ENCODE measurements at regions not wholly inside any gene's neighbourhood (a gene's known extent, or its start where the extent isn't known, plus 50 kb on each side); places are given as distances from the start of the nearest gene placed in this dataset.
A peak's percentile ranks its signal among the peaks of the same experiment; 100 is the strongest.

DNA sequence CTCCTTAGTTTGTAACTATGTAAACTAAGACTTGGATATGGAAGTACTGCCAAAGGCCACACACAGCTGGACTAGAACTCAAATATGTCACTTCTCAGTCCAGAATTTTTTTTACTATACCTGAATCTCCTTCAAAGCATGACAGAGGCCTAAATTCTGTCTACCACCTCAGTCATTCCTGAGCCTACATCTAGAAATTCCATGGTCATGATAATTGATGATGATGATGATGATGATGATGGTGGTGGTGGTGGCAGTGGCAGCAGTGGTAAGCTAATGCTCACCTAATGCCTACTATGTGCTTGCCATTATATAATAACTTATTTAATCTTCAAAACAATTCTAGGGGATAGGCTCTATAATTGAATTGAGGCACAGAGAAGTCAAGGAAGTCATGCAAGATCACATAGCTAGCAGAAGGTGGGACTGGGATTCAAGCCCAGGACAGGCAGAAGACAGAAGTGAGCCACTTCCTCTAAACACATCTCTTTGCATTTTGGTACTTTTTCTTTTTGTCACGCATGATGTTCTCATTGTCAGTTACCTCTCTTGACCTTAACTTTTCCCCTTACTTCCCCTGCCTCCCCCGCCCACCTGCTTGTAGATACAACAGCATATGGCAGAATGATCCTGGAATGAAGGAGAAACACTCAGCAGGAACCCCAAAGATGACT, 539.3 kb downstream of the TNS1 start:
- Mint-ChIP-seq H3K27ac (no peak overlapping the region), H3K4me1 (peaks cover 0 to 1% (median 0%) of the 10 kb centered on the region in 3 donors), H3K9me3 (no peaks in the 10 kb centered on the region), H3K36me3 (no peaks in the 10 kb centered on the region), H3K4me3 (no peak overlapping the region), H3K27me3 (peaks cover 3% of the 10 kb centered on the region)

DNA sequence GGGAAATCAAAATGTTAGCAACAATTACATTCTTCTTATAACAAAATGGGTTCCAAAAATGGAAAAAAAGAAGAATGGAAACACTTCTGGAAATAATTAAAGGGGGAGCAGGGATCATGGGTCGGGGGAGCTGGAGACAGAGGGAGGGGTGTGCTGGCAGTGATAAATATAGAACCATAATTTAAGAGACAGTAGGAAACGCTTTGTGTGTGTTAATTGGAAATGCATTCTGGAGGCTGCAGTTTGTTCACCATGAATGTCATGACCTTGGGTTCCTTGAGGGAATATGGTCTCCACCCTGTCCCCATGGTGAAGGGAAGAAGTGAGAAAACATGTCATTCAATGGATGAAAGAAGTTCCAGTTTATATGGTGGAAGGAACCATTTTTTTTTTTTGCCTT, 540.7 kb downstream of the TNS1 start:
- Mint-ChIP-seq H3K36me3 (no peaks in the 10 kb centered on the region), H3K27me3 (peaks cover 3% of the 10 kb centered on the region), H3K4me3 (no peak overlapping the region), H3K4me1 (peaks cover 0 to 1% (median 0%) of the 10 kb centered on the region in 3 donors), H3K27ac (no peak overlapping the region), H3K9me3 (peaks cover 0 to 1% (median 0%) of the 10 kb centered on the region in 3 donors)

DNA sequence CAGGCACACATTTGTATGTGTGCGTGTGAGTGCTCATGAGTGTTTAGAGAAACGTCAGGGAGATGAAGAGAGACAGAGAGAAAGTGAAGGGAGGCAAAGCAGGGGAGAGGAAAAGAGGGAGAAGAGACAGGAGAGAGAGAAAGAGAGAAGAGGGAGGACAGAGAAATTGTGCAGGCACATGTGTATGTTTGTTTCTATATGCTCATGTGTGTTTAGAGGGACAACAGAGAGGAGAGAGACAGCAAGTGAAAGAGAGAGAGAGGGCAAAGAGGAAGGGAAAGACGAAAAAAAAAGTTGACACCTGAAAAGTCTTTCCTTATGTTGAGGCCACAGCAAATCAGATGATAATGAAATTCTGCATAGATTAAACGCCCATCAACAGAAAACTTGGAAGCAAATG, 541.1 kb downstream of the TNS1 start:
- no peaks in the 10 kb centered on the region for H3K36me3 Mint-ChIP-seq
- H3K4me1 Mint-ChIP-seq, result peaks cover 0 to 1% (median 0%) of the 10 kb centered on the region in 3 donors

DNA sequence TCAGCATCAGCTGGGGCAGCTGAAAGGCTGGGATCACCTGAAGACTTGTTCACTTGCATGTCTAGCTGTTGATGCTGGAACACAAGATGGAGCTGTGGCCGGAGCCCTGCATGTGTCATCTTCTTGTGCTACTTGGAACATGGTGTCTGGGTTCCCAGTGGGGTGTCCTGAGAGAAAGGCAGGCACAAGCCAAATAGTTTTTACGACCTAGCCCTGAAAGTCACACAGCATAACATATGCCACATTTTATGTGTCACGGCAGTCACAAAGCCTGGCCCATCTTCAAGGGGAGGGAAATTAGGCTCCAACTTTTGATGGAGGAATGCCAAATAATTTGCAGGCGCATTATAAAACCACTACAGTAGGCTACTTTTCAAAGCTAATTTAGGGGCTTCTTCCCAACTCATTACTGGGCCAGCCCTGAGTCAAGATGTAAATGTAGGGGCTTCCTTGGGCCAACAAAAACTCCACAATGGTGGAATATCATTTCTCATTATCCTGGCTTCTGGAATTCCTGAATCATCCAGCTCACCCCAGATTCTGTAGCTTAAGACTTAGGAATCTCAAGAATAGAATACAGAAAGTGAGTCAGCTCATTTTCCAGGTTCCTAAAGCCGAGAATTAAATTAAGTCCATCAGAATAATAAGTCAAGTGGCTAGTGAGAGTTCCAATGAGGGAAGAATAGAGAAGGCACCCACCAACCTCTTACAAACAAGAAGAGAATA, 543.0 kb downstream of the TNS1 start:
- H3K4me1 Mint-ChIP-seq, result no peaks in the 10 kb centered on the region
- H3K27me3 Mint-ChIP-seq, result peaks cover 2% of the 10 kb centered on the region
- H3K27ac Mint-ChIP-seq, result no peak overlapping the region
- H3K36me3 Mint-ChIP-seq, result no peaks in the 10 kb centered on the region
- peaks cover 0 to 1% (median 0%) of the 10 kb centered on the region in 3 donors for H3K9me3 Mint-ChIP-seq
- no peak overlapping the region for H3K4me3 Mint-ChIP-seq

More for the DNA sequence above, 541.1 kb downstream of the TNS1 start:
- no peak overlapping the region for H3K27ac Mint-ChIP-seq
- H3K27me3 Mint-ChIP-seq, result peaks cover 3% of the 10 kb centered on the region
- peaks cover 0 to 1% (median 0%) of the 10 kb centered on the region in 3 donors for H3K9me3 Mint-ChIP-seq
- no peak overlapping the region for H3K4me3 Mint-ChIP-seq

DNA sequence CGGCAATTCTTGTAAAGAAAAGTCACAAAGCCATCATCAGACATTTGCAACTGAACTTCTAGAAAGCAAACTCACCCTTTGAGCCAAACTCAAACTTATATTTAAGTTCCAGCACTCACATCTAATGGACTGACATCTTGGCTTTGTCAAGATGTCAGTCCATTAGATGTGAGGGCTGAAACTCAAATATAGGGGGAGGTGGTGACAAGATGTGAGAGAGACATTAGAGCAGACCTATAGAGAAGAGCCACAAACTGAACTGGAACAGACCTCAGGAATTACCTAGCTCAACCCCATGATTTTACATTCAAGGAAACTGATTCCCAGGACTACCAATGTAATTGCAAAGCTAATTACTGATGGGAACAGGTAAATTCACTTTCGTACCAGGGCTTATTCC, 543.8 kb downstream of the TNS1 start:
- no peaks in the 10 kb centered on the region for H3K4me1 Mint-ChIP-seq

DNA sequence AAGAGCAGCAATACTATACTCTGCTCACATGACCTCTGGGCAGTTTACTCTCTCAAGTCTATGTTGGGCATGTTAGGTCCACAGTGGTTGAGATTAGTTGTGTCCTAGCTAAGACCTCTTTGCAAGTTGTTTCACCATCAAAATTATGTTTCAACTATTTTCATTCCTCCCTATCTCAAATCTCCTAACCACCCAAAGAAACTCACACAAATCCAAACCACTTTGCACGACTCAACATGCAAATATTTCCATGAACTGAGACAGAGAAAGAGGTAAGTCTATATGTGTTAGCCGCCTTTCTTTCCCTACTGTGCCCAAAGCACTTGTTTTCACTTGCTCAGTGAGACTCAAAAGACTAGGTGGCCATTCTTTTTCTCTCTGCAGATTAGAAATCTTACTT, 546.8 kb downstream of the TNS1 start:
- peaks cover 0 to 1% (median 0%) of the 10 kb centered on the region in 3 donors for H3K9me3 Mint-ChIP-seq
- H3K27me3 Mint-ChIP-seq, result no peaks in the 10 kb centered on the region
- no peak overlapping the region for H3K27ac Mint-ChIP-seq
- H3K4me1 Mint-ChIP-seq, result no peaks in the 10 kb centered on the region
- no peaks in the 10 kb centered on the region for H3K36me3 Mint-ChIP-seq
- no peak overlapping the region for H3K4me3 Mint-ChIP-seq

More for the DNA sequence above, 543.8 kb downstream of the TNS1 start:
- H3K9me3 Mint-ChIP-seq, result peaks cover 0 to 1% (median 0%) of the 10 kb centered on the region in 3 donors
- H3K36me3 Mint-ChIP-seq, result no peaks in the 10 kb centered on the region
- no peaks in the 10 kb centered on the region for H3K27me3 Mint-ChIP-seq
- no peak overlapping the region for H3K27ac Mint-ChIP-seq
- H3K4me3 Mint-ChIP-seq, result no peak overlapping the region

DNA sequence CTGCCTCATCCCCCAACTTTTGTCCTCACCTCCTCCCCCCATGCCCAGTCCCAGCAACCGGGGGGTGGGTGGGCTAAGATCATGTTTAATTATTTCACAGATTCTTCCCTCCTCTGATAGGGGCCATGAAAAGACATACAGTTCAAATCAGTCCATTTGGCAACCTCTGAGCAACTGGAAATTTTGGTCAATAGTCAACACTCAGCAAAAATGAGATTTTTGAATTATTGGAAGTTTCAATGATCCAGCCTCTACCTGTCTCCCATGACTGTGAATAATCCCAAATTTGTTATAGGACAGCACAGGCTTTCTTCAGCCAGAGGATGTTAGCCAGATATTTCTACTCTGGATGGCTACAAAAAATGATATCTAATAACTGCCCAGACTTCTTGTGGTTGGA, 549.9 kb downstream of the TNS1 start:
- Mint-ChIP-seq H3K9me3 (peaks cover 0 to 1% (median 0%) of the 10 kb centered on the region in 3 donors), H3K27me3 (no peaks in the 10 kb centered on the region), H3K27ac (no peak overlapping the region), H3K36me3 (no peaks in the 10 kb centered on the region), H3K4me1 (no peaks in the 10 kb centered on the region), H3K4me3 (no peak overlapping the region)

DNA sequence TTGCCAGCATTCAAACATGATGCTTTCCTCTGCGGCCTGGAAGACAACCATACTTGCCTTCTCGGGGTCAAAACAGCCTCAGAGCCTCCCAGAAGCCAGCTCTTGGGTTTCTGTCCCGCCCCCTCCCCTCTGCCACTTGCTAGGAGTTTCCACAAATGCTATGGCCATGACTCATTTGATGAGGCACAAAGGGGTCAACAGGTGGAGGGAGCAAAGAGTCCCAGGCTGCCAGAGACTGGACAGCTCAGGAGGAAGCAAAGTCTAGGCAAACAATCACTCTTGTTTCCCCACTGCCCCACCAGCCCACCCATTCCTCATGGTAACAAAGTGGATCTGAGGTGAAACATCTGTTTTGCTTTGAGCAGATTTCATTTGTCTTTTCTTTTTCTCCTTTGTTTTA, 551.1 kb downstream of the TNS1 start:
- Mint-ChIP-seq H3K27ac (no peak overlapping the region), H3K27me3 (no peaks in the 10 kb centered on the region), H3K4me3 (no peak overlapping the region), H3K4me1 (peaks cover 0 to 1% (median 0%) of the 10 kb centered on the region in 3 donors), H3K9me3 (no peaks in the 10 kb centered on the region), H3K36me3 (no peaks in the 10 kb centered on the region)

DNA sequence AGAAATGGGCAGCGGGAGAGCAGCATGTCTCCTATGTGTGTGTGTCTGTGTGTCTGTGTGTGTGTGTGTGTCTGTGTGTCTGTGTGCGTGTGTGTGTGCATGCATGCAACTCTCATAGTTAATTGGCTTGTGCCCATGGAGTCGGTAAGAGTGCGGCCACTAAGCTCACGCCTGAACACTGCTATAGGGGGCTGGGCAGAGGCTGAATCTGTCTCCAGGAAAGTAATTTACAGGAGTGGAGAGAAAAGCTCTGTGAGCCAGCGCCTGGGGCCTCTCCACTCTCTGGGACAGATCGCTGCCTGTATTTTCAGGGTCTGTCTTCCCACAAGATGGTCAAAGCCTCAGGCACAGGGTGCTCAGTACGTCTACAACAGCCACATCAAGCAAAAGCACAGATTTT, 553.4 kb downstream of the TNS1 start:
- peaks cover 2% of the 10 kb centered on the region for H3K27me3 Mint-ChIP-seq
- H3K9me3 Mint-ChIP-seq, result no peaks in the 10 kb centered on the region
- H3K4me1 Mint-ChIP-seq, result peaks cover 0 to 1% (median 0%) of the 10 kb centered on the region in 3 donors
- H3K27ac Mint-ChIP-seq, result no peak overlapping the region
- no peak overlapping the region for H3K4me3 Mint-ChIP-seq
- H3K36me3 Mint-ChIP-seq, result no peaks in the 10 kb centered on the region

DNA sequence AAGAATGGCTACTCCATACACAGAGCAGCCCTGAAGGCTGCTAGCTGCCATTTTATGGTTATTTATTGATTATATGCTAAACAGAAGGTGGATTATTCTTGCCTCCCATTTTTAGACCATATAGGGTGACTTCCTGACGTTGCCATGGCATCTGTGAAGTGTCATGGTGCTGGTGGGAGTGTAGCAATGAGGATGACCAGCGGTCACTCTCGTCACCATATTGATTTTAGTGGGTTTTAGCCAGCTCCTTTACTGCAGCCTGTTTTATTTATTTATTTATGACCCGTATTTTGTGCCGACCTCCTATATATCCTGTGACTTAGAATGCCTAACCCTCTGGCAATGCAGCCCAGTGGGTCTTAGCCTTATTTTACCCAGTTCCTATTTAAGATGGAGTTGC, 553.9 kb downstream of the TNS1 start:
- Mint-ChIP-seq H3K4me1 (peaks cover 0 to 1% (median 0%) of the 10 kb centered on the region in 3 donors), H3K27me3 (peaks cover 2% of the 10 kb centered on the region), H3K9me3 (no peaks in the 10 kb centered on the region), H3K27ac (no peak overlapping the region), H3K4me3 (no peak overlapping the region), H3K36me3 (no peaks in the 10 kb centered on the region)

DNA sequence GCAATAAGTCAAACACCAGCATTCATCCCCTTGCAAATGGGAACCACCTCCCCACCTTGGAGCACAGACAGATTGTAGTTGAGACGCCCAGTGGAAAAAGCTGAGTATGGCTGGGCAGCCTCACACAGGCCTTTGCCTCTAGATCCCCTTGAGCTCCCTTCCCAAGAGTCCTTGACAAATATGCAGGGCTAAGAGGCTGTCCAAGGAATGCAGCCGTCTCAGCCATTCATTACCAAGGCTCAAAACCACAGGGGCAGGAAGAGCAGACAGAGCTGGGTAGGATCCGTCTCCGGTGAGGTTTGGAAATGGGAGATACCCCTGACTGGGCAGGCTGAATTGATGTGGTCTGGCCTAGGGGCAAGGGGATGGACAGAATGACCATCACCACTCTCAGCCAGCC, 557.1 kb downstream of the TNS1 start:
- H3K27me3 Mint-ChIP-seq, result peaks cover 2% of the 10 kb centered on the region
- peaks cover 3 to 10% (median 4%) of the 10 kb centered on the region in 3 donors for H3K9me3 Mint-ChIP-seq
- H3K4me3 Mint-ChIP-seq, result no peak overlapping the region
- no peak overlapping the region for H3K27ac Mint-ChIP-seq
- peaks cover 0 to 1% (median 0%) of the 10 kb centered on the region in 3 donors for H3K4me1 Mint-ChIP-seq
- H3K36me3 Mint-ChIP-seq, result peaks cover 3% of the 10 kb centered on the region

DNA sequence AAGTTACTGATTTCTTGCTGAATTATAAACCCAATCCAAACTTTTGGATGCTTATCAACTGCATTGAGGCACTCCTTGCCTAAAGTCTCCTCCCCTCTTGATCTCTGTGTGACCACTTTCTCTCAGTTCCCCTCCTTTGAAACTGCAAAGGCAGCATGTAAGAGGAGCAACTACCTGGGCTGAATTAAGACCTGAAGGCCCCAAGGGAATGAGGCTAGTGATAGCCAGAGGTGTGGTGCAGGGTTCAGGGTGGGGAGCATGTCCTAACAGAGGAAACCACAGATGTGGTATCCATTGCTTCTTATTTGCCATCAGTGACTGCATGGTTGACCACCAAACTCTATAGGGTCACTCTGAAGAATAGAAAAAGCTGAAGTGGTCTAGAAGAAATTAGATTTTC, 557.9 kb downstream of the TNS1 start:
- Mint-ChIP-seq H3K4me1 (peaks cover 0 to 1% (median 0%) of the 10 kb centered on the region in 3 donors), H3K27ac (no peak overlapping the region), H3K4me3 (peak overlapping the region in 1 of 4 donors; percentile 56), H3K9me3 (peaks cover 3 to 10% (median 4%) of the 10 kb centered on the region in 3 donors), H3K27me3 (peaks cover 2% of the 10 kb centered on the region), H3K36me3 (peaks cover 3% of the 10 kb centered on the region)

DNA sequence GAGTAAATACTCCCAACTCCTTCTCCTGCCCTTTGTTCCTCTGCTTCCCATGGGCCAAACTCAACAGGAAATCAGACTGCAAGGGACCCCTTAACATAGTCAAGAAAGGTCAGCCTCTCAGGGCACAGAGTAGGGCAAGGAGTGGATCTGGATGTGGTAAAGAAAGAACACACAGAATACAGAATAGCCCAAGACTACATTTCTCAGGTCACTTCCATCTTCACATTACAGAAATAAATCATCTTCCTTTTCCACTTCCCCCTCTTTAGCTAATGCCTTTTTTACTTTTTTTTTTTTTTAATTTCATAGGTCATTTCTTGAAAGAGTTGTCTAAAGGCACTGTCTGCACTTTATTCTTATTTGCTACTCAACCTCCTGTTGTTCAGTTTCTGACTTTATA, 558.3 kb downstream of the TNS1 start:
- H3K36me3 Mint-ChIP-seq, result peaks cover 3% of the 10 kb centered on the region
- peaks cover 0 to 1% (median 0%) of the 10 kb centered on the region in 3 donors for H3K4me1 Mint-ChIP-seq
- H3K27me3 Mint-ChIP-seq, result peaks cover 2% of the 10 kb centered on the region
- peaks cover 3 to 10% (median 4%) of the 10 kb centered on the region in 3 donors for H3K9me3 Mint-ChIP-seq
- no peak overlapping the region for H3K27ac Mint-ChIP-seq
- no peak overlapping the region for H3K4me3 Mint-ChIP-seq

DNA sequence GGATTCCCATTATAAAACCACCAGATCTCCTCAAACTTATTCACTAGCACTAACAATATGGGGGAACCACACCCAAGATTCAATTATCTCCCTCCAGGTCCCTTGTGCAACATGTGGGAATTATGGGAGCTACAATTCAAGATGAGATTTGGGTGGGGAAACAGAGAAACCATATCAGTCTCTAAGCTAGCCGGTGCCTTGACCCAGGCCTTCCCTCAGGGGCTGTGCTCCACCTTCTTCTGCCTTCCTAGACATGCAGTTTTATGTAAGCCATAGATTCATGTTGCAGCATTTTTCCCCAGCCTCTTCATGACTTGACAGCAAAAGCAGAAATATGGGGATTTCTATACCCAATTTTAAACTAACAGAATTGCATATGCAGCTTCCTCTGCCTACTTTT, 559.2 kb downstream of the TNS1 start:
- H3K27me3 Mint-ChIP-seq, result peaks cover 2% of the 10 kb centered on the region
- no peak overlapping the region for H3K27ac Mint-ChIP-seq
- peaks cover 0 to 1% (median 0%) of the 10 kb centered on the region in 3 donors for H3K4me1 Mint-ChIP-seq
- no peak overlapping the region for H3K4me3 Mint-ChIP-seq
- H3K9me3 Mint-ChIP-seq, result peaks cover 3 to 10% (median 4%) of the 10 kb centered on the region in 3 donors
- peaks cover 3% of the 10 kb centered on the region for H3K36me3 Mint-ChIP-seq

DNA sequence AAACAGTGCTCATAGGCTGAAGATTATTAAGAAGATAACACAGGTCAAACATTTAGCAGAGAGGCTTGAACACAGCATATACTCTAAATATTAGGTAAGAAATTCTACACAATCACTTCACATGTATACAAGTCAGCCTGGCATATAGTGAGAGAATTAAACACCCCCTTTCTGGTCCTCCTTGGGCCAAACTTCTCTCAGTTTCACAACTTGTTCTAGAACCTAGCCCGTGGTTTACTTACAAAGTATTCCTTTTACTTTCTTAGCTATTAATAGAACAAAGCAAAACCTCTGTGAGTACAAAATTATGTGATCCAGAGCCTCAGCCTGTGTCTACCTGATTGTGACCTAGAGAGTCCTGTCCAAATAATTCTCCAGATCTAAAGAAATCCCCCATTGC, 562.8 kb downstream of the TNS1 start:
- Mint-ChIP-seq H3K4me3 (no peak overlapping the region), H3K36me3 (peaks cover 4% of the 10 kb centered on the region), H3K27ac (no peak overlapping the region), H3K4me1 (no peaks in the 10 kb centered on the region), H3K9me3 (peaks cover 3 to 10% (median 4%) of the 10 kb centered on the region in 3 donors), H3K27me3 (no peaks in the 10 kb centered on the region)

Data from IgD-negative memory B cell (primary cell).